ENCODE measurements at regions not wholly inside any gene's neighbourhood (a gene's known extent, or its start where the extent isn't known, plus 50 kb on each side); places are given as distances from the start of the nearest gene placed in this dataset.

GRCh38 chr11:11119917-11120316, 233.1 kb downstream of the CSNK2A3 start (continued):
- TF ChIP-seq, protein P1, sequence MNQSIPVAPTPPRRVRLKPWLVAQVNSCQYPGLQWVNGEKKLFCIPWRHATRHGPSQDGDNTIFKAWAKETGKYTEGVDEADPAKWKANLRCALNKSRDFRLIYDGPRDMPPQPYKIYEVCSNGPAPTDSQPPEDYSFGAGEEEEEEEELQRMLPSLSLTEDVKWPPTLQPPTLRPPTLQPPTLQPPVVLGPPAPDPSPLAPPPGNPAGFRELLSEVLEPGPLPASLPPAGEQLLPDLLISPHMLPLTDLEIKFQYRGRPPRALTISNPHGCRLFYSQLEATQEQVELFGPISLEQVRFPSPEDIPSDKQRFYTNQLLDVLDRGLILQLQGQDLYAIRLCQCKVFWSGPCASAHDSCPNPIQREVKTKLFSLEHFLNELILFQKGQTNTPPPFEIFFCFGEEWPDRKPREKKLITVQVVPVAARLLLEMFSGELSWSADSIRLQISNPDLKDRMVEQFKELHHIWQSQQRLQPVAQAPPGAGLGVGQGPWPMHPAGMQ (IDR thresholded peaks at IDR 0.05; ENCODE audit: borderline replicate concordance), result no peak

DNA sequence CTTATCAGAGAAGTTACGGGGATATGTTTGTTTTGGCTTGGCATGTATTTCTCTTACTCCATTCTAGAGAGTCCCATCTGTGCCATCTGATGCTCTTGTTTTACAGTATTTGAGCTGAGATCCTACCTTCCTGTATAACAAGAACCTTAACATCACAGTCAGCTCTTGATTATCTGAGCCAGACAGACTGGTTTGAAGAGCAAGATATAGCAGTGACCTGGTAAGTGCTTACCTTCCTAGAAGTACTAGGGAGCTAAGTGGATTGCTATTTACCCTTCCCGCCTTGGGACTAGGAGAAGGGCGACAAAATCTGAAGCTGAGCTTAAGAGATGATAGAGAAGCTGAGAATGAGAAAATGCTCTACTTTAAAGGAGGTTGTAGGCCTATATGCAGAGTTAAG, 235.3 kb downstream of the CSNK2A3 start:
- no peak overlapping the region for H3K9ac ChIP-seq (ENCODE audit: control insufficient read depth, insufficient read depth, low read length)
- no peak overlapping the region for H3K27ac ChIP-seq (ENCODE audit: control insufficient read depth, insufficient read depth)
- ATAC-seq (no peak), FAIRE-seq (no peak), DNase-seq (ENCODE audit: low read depth, low spot score) (no peak)
- no peaks in the 10 kb centered on the region for H4K20me1 ChIP-seq (ENCODE audit: control insufficient read depth, insufficient read depth)
- POLR2A ChIA-PET, result no interaction called here
- RAD21 ChIA-PET (ENCODE audit: unreplicated experiment), result no interaction called here
- SMC1A ChIA-PET (ENCODE audit: uncharacterized antibody, unreplicated experiment), result interaction anchor here (0.9 to 1.0 kb wide), 3 partner anchors 33 to 553 kb away, joined by 3 read pairs; no protein-coding TSS in a partner anchor
- no peaks in the 10 kb centered on the region for H3K79me2 ChIP-seq (ENCODE audit: control insufficient read depth, insufficient read depth, low read length)
- H3K36me3 ChIP-seq (ENCODE audit: control insufficient read depth in 2 of 2, insufficient read depth in 2 of 2, low read length in 1 of 2), result no peaks in the 10 kb centered on the region
- H3K27me3 ChIP-seq (replicated peaks in 1 of 2; ENCODE audit: control insufficient read depth in 2 of 2, insufficient read depth in 2 of 2, low read length in 1 of 2), result no peaks in the 10 kb centered on the region; a peak in 3 of 4 replicates
- no peak for TF ChIP-seq POLR2AphosphoS5 (IDR thresholded peaks at IDR 0.05; ENCODE audit: low read length)
- no peak for TF ChIP-seq SPI1 (IDR thresholded peaks at IDR 0.05; ENCODE audit: borderline replicate concordance, insufficient read depth, low read depth, low read length)
- TF ChIP-seq RB1 (IDR thresholded peaks at IDR 0.05; ENCODE audit: borderline replicate concordance), result no peak
- no peak for TF ChIP-seq RFX5 (IDR thresholded peaks at IDR 0.05; ENCODE audit: low read depth, low read length)
- TF ChIP-seq RELA (IDR thresholded peaks at IDR 0.05; ENCODE audit: borderline replicate concordance, partially characterized antibody), result no peak
- intact Hi-C loops (cut with micrococcal nuclease; ENCODE audit: unreplicated experiment) (no loop called here), in situ Hi-C loops (cut with MboI) (no loop called here)
- no peak overlapping the region for H3K4me3 ChIP-seq
- no peak overlapping the region for H3K4me2 ChIP-seq (ENCODE audit: control insufficient read depth, insufficient read depth)
- no peaks in the 10 kb centered on the region; the same call in 2 of the 3 replicates for H3K9me3 ChIP-seq (replicated peaks; ENCODE audit: control insufficient read depth, insufficient read depth, low read length)
- H2AFZ ChIP-seq (ENCODE audit: control insufficient read depth, low read depth, low read length), result no peak overlapping the region
- no peaks in the 10 kb centered on the region for H3K4me1 ChIP-seq (ENCODE audit: control insufficient read depth, insufficient read depth, low read length)
- CTCF ChIA-PET, result interaction anchor here (0.6 kb wide), 1 partner anchor 42 kb away, joined by 3 read pairs; no protein-coding TSS in a partner anchor
- 94% methylated on average over 3 of the region's 3 CpGs for WGBS (ENCODE audit: insufficient coverage, insufficient replicate concordance, low lambda C conversion rate, missing lambda C conversion rate)
- no TSS peak for BruUV-seq (replicated peaks)
